ENCODE measurements at regions not wholly inside any gene's neighbourhood (a gene's known extent, or its start where the extent isn't known, plus 50 kb on each side); places are given as distances from the start of the nearest gene placed in this dataset.
"Not testable (repeated sequence)": the region's sequence is repeated elsewhere in the genome, so short reads cannot be mapped to it uniquely, and the experiment has no call there.

- Histone ChIP-seq H3K4me1 (no peaks in the 10 kb centered on the region), H3K36me3 (no peaks in the 10 kb centered on the region), H3K27me3 (no peaks in the 10 kb centered on the region), H3K27ac (no peak overlapping the region), H3K9me3 (no peaks in the 10 kb centered on the region), H3K4me3 (no peak overlapping the region)
- 59 to 66% methylated on average over 2 of the region's 2 CpGs for WGBS, 2 donors
- no peak for DNase-seq
- intact Hi-C loops (cut with DNase I): no loop called here
- TF ChIP-seq POLR2A (IDR thresholded peaks at IDR 0.05): no peak
- TF ChIP-seq, protein P1, sequence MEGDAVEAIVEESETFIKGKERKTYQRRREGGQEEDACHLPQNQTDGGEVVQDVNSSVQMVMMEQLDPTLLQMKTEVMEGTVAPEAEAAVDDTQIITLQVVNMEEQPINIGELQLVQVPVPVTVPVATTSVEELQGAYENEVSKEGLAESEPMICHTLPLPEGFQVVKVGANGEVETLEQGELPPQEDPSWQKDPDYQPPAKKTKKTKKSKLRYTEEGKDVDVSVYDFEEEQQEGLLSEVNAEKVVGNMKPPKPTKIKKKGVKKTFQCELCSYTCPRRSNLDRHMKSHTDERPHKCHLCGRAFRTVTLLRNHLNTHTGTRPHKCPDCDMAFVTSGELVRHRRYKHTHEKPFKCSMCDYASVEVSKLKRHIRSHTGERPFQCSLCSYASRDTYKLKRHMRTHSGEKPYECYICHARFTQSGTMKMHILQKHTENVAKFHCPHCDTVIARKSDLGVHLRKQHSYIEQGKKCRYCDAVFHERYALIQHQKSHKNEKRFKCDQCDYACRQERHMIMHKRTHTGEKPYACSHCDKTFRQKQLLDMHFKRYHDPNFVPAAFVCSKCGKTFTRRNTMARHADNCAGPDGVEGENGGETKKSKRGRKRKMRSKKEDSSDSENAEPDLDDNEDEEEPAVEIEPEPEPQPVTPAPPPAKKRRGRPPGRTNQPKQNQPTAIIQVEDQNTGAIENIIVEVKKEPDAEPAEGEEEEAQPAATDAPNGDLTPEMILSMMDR (IDR thresholded peaks at IDR 0.05): no peak
Measured at GRCh38 chr7:68401313-68401712, 1197.0 kb upstream of the AUTS2 start.

DNA sequence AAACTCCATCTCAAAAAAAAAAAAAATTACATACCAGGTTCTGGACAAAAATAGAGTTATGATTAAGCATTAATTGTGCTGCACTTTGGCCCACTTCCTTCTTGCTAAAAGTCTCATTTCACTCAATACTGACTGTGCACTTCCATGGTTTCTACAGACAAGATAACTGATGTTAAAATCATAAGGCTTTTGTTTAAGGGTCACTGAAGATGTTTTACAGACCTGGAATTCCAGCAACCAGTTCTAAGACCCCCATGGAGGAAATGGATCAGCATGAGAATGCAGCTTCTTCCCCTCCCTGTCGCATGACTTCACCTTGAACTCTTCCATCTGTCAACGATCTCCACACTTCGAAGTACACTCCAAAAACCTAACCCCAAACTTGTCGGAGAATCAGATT is 1191.8 kb upstream of the AUTS2 start:
- DNase-seq: no peak
- WGBS, 2 donors: 63 to 73% methylated on average over 4 of the region's 4 CpGs
- no peaks in the 10 kb centered on the region for H3K36me3 ChIP-seq
- TF ChIP-seq, protein P1 (IDR thresholded peaks at IDR 0.05): no peak
- no peak for TF ChIP-seq POLR2A (IDR thresholded peaks at IDR 0.05)
- intact Hi-C loops (cut with DNase I): no loop called here
- H3K4me3 ChIP-seq: no peak overlapping the region
- no peak overlapping the region for H3K27ac ChIP-seq
- H3K27me3 ChIP-seq: no peaks in the 10 kb centered on the region
- no peaks in the 10 kb centered on the region for H3K9me3 ChIP-seq
- no peaks in the 10 kb centered on the region for H3K4me1 ChIP-seq

DNA sequence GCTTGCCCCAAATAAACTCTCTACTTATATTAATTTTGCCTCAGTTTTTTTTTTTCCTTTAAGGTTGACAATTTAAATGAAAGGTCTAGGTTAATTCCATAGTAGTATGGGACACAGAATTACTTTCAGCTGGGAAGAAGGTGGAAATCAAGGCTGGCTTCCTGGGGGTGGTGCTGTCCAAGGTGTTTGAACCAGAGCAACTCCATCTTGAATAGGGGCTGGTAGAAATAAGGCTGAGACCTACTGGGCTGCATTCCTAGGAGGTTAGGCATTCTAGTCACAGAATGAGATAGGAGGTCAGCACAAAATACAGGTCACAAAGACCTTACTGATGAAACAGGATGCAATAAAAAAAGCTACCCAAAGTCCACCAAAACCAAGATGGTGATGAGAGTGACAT is 1190.8 kb upstream of the AUTS2 start:
- Histone ChIP-seq H3K9me3 (no peaks in the 10 kb centered on the region), H3K27me3 (no peaks in the 10 kb centered on the region), H3K36me3 (no peaks in the 10 kb centered on the region), H3K27ac (no peak overlapping the region), H3K4me1 (no peaks in the 10 kb centered on the region), H3K4me3 (no peak overlapping the region)
- intact Hi-C loops (cut with DNase I): no loop called here
- TF ChIP-seq, protein P1 (IDR thresholded peaks at IDR 0.05): no peak
- no peak for TF ChIP-seq POLR2A (IDR thresholded peaks at IDR 0.05)
- DNase-seq: no peak

GRCh38 chr7:68408873-68409272 is 1189.4 kb upstream of the AUTS2 start:
- H3K27ac ChIP-seq: no peak overlapping the region
- H3K27me3 ChIP-seq: no peaks in the 10 kb centered on the region
- no peaks in the 10 kb centered on the region for H3K36me3 ChIP-seq
- intact Hi-C loops (cut with DNase I): no loop called here
- H3K9me3 ChIP-seq: no peaks in the 10 kb centered on the region
- no peak overlapping the region for H3K4me3 ChIP-seq
- no peaks in the 10 kb centered on the region for H3K4me1 ChIP-seq
- TF ChIP-seq POLR2A (IDR thresholded peaks at IDR 0.05): no peak
- TF ChIP-seq, protein P1 (IDR thresholded peaks at IDR 0.05): no peak
- DNase-seq: no peak
- 84 to 89% methylated on average over 1 of the region's 1 CpG for WGBS, 2 donors

DNA sequence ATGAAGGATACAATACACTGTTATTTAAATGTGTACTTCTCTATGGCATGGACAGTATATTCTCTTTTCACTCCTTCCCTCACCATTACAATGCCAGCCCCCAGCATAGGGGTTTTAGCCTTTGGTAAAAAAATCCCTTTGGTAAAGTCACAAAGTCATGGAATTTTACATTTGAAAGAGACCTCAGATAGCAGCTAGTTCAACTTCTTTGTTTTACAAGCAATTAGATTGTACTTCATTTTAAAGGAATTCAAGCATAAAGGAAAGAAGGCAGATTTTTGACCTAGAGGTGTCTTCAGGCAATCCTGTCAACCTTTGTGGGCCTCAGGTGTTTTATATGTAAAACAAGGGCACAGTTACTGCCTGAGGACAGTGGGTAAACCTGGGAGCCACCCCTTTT is 1188.4 kb upstream of the AUTS2 start:
- TF ChIP-seq, protein P1 (IDR thresholded peaks at IDR 0.05): no peak
- no peak for TF ChIP-seq POLR2A (IDR thresholded peaks at IDR 0.05)
- Histone ChIP-seq H3K4me1 (no peaks in the 10 kb centered on the region), H3K27ac (no peak overlapping the region), H3K27me3 (no peaks in the 10 kb centered on the region), H3K4me3 (no peak overlapping the region), H3K9me3 (no peaks in the 10 kb centered on the region), H3K36me3 (no peaks in the 10 kb centered on the region)
- intact Hi-C loops (cut with DNase I): no loop called here
- no peak for DNase-seq

DNA sequence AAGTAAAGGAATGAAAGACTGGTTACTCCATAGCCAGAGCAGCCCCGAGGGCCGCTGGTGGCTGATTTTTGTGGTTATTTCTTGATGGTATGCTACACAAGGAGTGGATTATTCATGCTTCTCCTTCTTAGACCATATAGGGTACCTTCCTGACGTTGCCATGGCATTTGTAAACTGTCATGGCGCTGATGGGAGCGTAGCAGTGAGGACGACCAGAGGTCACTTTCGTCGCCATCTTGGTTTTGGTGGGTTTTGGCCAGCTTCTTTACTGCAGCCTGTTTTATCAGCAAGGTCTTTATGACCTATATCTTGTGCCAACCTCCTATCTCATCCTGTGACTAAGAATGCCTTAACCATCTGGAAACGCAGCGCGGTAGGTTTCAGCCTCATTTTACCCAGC is 1187.6 kb upstream of the AUTS2 start:
- H3K36me3 ChIP-seq; intact Hi-C loops (cut with DNase I); DNase-seq; H3K27ac ChIP-seq; H3K27me3 ChIP-seq; H3K9me3 ChIP-seq; H3K4me1 ChIP-seq; H3K4me3 ChIP-seq: not testable (repeated sequence)
- 91 to 95% methylated on average over 11 of the region's 11 CpGs for WGBS, 2 donors
